SKM-1 (cell line): ENCODE measurements at regions not wholly inside any gene's neighbourhood (a gene's known extent, or its start where the extent isn't known, plus 50 kb on each side); places are given as distances from the start of the nearest gene placed in this dataset.

ENCODE experiments used
- DNase-seq: peaks from one replicate; lab custom pipeline; 2025; ENCODE audit not compliant: unreplicated experiment; lab: John Stamatoyannopoulos, UW

DNA sequence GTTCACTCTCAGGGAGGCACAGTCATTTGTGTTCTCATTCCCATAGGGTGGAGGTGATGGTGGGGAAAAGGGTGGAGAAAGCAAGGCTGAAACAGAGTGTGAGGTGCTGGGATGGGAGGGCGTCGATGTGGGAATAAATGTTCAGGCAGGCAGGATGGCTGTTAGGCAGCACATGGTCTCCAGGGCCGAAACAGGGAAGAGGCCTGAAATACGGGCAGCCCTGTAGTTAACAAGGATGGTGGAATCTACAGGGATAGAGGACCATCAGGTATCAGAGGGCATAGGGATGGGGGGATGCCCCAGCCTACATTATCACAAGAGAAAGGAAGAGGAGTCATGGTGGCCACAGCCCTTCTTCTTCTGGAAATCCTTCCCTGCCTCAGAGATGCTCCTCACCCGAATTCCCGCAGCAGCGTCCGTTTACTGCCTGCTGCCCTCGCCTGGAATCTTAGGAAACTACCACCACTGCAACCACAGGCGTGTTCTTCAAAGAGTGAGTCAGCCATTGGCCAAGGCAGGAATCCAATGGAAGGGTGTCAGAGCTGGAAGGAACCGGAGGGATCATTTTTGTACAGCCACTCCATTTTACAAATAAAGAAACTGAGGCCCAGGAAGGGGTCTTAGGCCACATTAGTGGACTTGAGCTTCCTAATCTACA, 49.7 kb upstream of the POMGNT2 start:
- no peak for DNase-seq
